ENCODE measurements at regions not wholly inside any gene's neighbourhood (a gene's known extent, or its start where the extent isn't known, plus 50 kb on each side); places are given as distances from the start of the nearest gene placed in this dataset.

- TF ChIP-seq CTCF (IDR thresholded peaks at IDR 0.05 in 4 of 5, conservative IDR thresholded peaks at IDR 0.05 in 1 of 5) = no peak
- no peak for TF ChIP-seq POLR2A (IDR thresholded peaks at IDR 0.05)
These were observed 199.8 kb upstream of the KIAA1217 start for GRCh38 chr10:24009115-24009514.

Data from gastrocnemius medialis (tissue), 4 donors.